HCT116 (cell line): ENCODE measurements at regions not wholly inside any gene's neighbourhood (a gene's known extent, or its start where the extent isn't known, plus 50 kb on each side); places are given as distances from the start of the nearest gene placed in this dataset.

Source experiments
- ATAC-seq: fragments of 200-7000 bp; cut with Tn5 transposase; 2 replicates; pipeline ENCODE4 v1.9.1; 2020; ENCODE audit warnings: mild to moderate bottlenecking, moderate library complexity
- BruUV-seq: library from RNA; stranded (reverse); fragments of 400-500 nt; replicated peaks from 2 replicates; lab custom pipeline; 2021; lab: Mats Ljungman, UMichigan
- CTCF ChIA-PET: fragments of 300-600 bp; sonication (Branson Sonifier 250); formaldehyde crosslinking; loops from one replicate; lab custom pipeline; 2021; ENCODE audit warnings: antibody characterized with exemption; lab: Charles Lee
- POLR2A ChIA-PET: fragments of 300-600, 350-600 bp; sonication (Branson Sonifier 250); formaldehyde crosslinking; loops from one replicate; lab custom pipeline; 2021; ENCODE audit warnings: antibody characterized with exemption; lab: Charles Lee
- RAD21 ChIA-PET, 2 experiments: fragments of 300-600 bp; sonication (Branson Sonifier 250); formaldehyde crosslinking; loops; one replicate each; lab custom pipeline; 2023; ENCODE audit warnings: low total read pairs in 2 of 2; ENCODE audit not compliant: uncharacterized antibody in 2 of 2, unreplicated experiment in 2 of 2, low non-redundant PET in 1 of 2; lab: Charles Lee
- DNase-seq: peaks from one replicate; pipeline ENCODE4 v3.0.0-alpha.2; 2010; ENCODE audit warnings: low read depth, low spot score
- H2AFZ ChIP-seq: fragments of 200-600 bp; shearing (Covaris generic), sonication (generic); 2 replicates; pipeline ENCODE4 v1.6.1; 2017; ENCODE audit warnings: low read depth, mixed run types, mixed read lengths, antibody characterized with exemption, low read length; ENCODE audit not compliant: poor library complexity, severe bottlenecking
- H3K27ac ChIP-seq: 2 replicates; pipeline ENCODE4 v1.5.1; 2012; ENCODE audit warnings: low read depth, low read length
- H3K27me3 ChIP-seq: fragments of 200-600 bp; sonication (generic); 2 replicates; pipeline ENCODE4 v1.6.1; 2016; ENCODE audit warnings: mixed run types, low read length, mixed read lengths; ENCODE audit not compliant: insufficient read depth
- H3K36me3 ChIP-seq, 2 experiments: fragments of 200-500 bp in 1 of 2; fragments of 200-600 bp in 1 of 2; sonication (Bioruptor generic) in 1 of 2; sonication (generic) in 1 of 2; 2 replicates each; pipeline versions ENCODE4 v1.5.1 to v1.6.1; 2014 to 2016; ENCODE audit warnings: low read length in 2 of 2, inconsistent platforms in 1 of 2, mixed read lengths in 1 of 2, mixed run types in 1 of 2; ENCODE audit not compliant: insufficient read depth in 2 of 2, control insufficient read depth in 1 of 2
- H3K4me1 ChIP-seq, 2 experiments: fragments of 200-600 bp in 1 of 2; sonication (generic) in 1 of 2; 2 replicates each; pipeline versions ENCODE4 v1.5.1 to v1.6.1; 2012 to 2017; ENCODE audit warnings: low read length in 2 of 2, inconsistent platforms in 1 of 2, mild to moderate bottlenecking in 1 of 2, mixed read lengths in 1 of 2, mixed run types in 1 of 2, moderate library complexity in 1 of 2; ENCODE audit not compliant: insufficient read depth in 2 of 2, control insufficient read depth in 1 of 2
- H3K4me2 ChIP-seq: fragments of 200-600 bp; sonication (generic); 2 replicates; pipeline ENCODE4 v1.6.1; 2017; ENCODE audit warnings: mixed run types, low read length, mixed read lengths
- H3K4me3 ChIP-seq, 2 experiments: fragments of 200-600 bp in 1 of 2; sonication (generic) in 1 of 2; replicated peaks in 1 of 2; 2 replicates each; pipeline ENCODE4 v1.5.1; 2011 to 2016; ENCODE audit warnings: low read length in 2 of 2, control low read depth in 1 of 2, low read depth in 1 of 2, mild to moderate bottlenecking in 1 of 2, mixed read lengths in 1 of 2, mixed run types in 1 of 2
- H3K79me2 ChIP-seq: fragments of 200-600 bp; sonication (generic); 2 replicates; pipeline ENCODE4 v1.6.1; 2017; ENCODE audit warnings: mild to moderate bottlenecking, mixed run types, low read length, moderate library complexity, mixed read lengths; ENCODE audit not compliant: insufficient read depth
- H3K9ac ChIP-seq: fragments of 200-600 bp; sonication (generic); 2 replicates; pipeline ENCODE4 v1.6.1; 2016; ENCODE audit warnings: low read length, mixed read lengths
- H3K9me2 ChIP-seq: fragments of 200-600 bp; sonication (generic), shearing (Covaris generic); 2 replicates; pipeline ENCODE4 v1.6.1; 2017; ENCODE audit warnings: mixed run types, mild to moderate bottlenecking, moderate library complexity; ENCODE audit not compliant: insufficient read depth
- H3K9me3 ChIP-seq, 2 experiments: fragments of 200-500 bp in 1 of 2; fragments of 200-600 bp in 1 of 2; sonication (Bioruptor generic) in 1 of 2; sonication (generic) in 1 of 2; 2 replicates each; pipeline ENCODE4 v1.6.1; 2014 to 2017; ENCODE audit warnings: low read length in 2 of 2, mixed read lengths in 2 of 2, inconsistent platforms in 1 of 2, low read depth in 1 of 2, mild to moderate bottlenecking in 1 of 2, mixed run types in 1 of 2, moderate library complexity in 1 of 2; ENCODE audit not compliant: control insufficient read depth in 1 of 2, insufficient read depth in 1 of 2
- H4K20me1 ChIP-seq: fragments of 200-600 bp; sonication (generic), shearing (Covaris generic); 2 replicates; pipeline ENCODE4 v1.6.1; 2017; ENCODE audit warnings: mixed run types, mild to moderate bottlenecking, moderate library complexity; ENCODE audit not compliant: insufficient read depth
- CBX3 ChIP-seq: IDR thresholded peaks from 2 replicates; pipeline ENCODE4 v1.6.1; 2012; ENCODE audit warnings: low read depth
- JUND ChIP-seq: IDR thresholded peaks from 2 replicates; pipeline ENCODE4 v1.6.1; 2012
- RAD21 ChIP-seq: IDR thresholded peaks from 2 replicates; pipeline ENCODE4 v1.6.1; 2012; ENCODE audit warnings: low read depth, mild to moderate bottlenecking
- SP1 ChIP-seq: IDR thresholded peaks from 2 replicates; pipeline ENCODE4 v1.6.1; 2012; ENCODE audit warnings: low read depth
- ZFX ChIP-seq: fragments of 450-650 bp; IDR thresholded peaks from 2 replicates; pipeline ENCODE4 v1.6.1; 2017
- ZNF274 ChIP-seq: fragments of 200-500 bp; sonication (Bioruptor generic); IDR thresholded peaks from 2 replicates; pipeline ENCODE4 v1.6.1; 2014; ENCODE audit warnings: mild to moderate bottlenecking, low read depth, low read length, inconsistent platforms
- intact Hi-C: fragments of 100-400 bp; cut with micrococcal nuclease; formaldehyde crosslinking; loops from 2 replicates; pipeline ENCODE4 v1.10.0; 2022
- TF ChIP-seq, protein P1 (sequence below): IDR thresholded peaks from 2 replicates; pipeline ENCODE4 v1.6.1; 2012; ENCODE audit warnings: low read depth
- TF ChIP-seq, protein P2 (sequence below), 3 experiments: fragments of 200-600 bp in 1 of 3; sonication (generic) in 1 of 3; IDR thresholded peaks in 2 of 3; conservative IDR thresholded peaks in 1 of 3; 2 replicates each; pipeline ENCODE4 v1.5.1; 2012 to 2017; ENCODE audit warnings: low read depth in 2 of 3, low read length in 2 of 3, antibody characterized with exemption in 1 of 3, borderline replicate concordance in 1 of 3, control low read depth in 1 of 3, mild to moderate bottlenecking in 1 of 3, mixed read lengths in 1 of 3, mixed run types in 1 of 3, moderate library complexity in 1 of 3; ENCODE audit not compliant: insufficient read depth in 1 of 3

DNA sequence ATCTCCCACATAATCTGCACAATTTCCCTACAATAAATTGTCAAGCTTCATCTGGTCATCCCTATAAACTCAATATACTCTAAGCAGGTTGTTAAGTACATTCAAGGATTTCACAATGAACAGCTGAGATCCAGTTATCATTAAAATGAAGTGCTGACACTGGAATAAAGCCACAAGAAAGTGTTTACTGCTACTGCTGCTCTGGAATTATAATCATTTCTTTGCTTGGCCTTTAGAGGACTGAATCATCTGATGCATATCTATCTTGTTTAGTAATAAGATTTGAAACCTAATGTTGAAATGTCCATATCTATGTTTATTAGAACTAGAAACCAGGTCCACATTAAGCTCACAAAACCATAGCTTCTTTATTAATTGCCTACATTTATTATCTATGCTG is 338.6 kb upstream of the ZFP42 start:
- Histone ChIP-seq H3K4me1 (no peaks in the 10 kb centered on the region), H2AFZ (no peak overlapping the region), H3K36me3 (no peaks in the 10 kb centered on the region), H3K27me3 (no peaks in the 10 kb centered on the region), H3K4me2 (no peak overlapping the region), H3K79me2 (no peaks in the 10 kb centered on the region), H4K20me1 (no peaks in the 10 kb centered on the region), H3K27ac (no peak overlapping the region), H3K9me2 (no peaks in the 10 kb centered on the region), H3K9me3 (no peaks in the 10 kb centered on the region), H3K9ac (no peak overlapping the region), H3K4me3 (no peak overlapping the region)
- intact Hi-C loops: no loop called here
- TF ChIP-seq, protein P1, sequence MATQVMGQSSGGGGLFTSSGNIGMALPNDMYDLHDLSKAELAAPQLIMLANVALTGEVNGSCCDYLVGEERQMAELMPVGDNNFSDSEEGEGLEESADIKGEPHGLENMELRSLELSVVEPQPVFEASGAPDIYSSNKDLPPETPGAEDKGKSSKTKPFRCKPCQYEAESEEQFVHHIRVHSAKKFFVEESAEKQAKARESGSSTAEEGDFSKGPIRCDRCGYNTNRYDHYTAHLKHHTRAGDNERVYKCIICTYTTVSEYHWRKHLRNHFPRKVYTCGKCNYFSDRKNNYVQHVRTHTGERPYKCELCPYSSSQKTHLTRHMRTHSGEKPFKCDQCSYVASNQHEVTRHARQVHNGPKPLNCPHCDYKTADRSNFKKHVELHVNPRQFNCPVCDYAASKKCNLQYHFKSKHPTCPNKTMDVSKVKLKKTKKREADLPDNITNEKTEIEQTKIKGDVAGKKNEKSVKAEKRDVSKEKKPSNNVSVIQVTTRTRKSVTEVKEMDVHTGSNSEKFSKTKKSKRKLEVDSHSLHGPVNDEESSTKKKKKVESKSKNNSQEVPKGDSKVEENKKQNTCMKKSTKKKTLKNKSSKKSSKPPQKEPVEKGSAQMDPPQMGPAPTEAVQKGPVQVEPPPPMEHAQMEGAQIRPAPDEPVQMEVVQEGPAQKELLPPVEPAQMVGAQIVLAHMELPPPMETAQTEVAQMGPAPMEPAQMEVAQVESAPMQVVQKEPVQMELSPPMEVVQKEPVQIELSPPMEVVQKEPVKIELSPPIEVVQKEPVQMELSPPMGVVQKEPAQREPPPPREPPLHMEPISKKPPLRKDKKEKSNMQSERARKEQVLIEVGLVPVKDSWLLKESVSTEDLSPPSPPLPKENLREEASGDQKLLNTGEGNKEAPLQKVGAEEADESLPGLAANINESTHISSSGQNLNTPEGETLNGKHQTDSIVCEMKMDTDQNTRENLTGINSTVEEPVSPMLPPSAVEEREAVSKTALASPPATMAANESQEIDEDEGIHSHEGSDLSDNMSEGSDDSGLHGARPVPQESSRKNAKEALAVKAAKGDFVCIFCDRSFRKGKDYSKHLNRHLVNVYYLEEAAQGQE: no peak
- TF ChIP-seq ZFX (no peak), SP1 (no peak), ZNF274 (no peak), JUND (no peak), CBX3 (no peak), RAD21 (no peak)
- TF ChIP-seq, protein P2, sequence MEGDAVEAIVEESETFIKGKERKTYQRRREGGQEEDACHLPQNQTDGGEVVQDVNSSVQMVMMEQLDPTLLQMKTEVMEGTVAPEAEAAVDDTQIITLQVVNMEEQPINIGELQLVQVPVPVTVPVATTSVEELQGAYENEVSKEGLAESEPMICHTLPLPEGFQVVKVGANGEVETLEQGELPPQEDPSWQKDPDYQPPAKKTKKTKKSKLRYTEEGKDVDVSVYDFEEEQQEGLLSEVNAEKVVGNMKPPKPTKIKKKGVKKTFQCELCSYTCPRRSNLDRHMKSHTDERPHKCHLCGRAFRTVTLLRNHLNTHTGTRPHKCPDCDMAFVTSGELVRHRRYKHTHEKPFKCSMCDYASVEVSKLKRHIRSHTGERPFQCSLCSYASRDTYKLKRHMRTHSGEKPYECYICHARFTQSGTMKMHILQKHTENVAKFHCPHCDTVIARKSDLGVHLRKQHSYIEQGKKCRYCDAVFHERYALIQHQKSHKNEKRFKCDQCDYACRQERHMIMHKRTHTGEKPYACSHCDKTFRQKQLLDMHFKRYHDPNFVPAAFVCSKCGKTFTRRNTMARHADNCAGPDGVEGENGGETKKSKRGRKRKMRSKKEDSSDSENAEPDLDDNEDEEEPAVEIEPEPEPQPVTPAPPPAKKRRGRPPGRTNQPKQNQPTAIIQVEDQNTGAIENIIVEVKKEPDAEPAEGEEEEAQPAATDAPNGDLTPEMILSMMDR (IDR thresholded peaks at IDR 0.05 in 2 of 3, conservative IDR thresholded peaks at IDR 0.05 in 1 of 3; ENCODE audit: borderline replicate concordance in 1 of 3, insufficient read depth in 1 of 3, low read depth in 2 of 3, low read length in 2 of 3): no peak
- DNase-seq (no peak), ATAC-seq (no peak)
- BruUV-seq: no TSS peak
- ChIA-PET POLR2A (no interaction called here), RAD21 (no interaction called here), CTCF (no interaction called here)
